Hepatocyte (in vitro differentiated cells): ENCODE measurements at regions not wholly inside any gene's neighbourhood (a gene's known extent, or its start where the extent isn't known, plus 50 kb on each side); places are given as distances from the start of the nearest gene placed in this dataset.

Experiments
- EZH2 ChIP-seq: fragments of 200-600 bp; sonication (generic); IDR thresholded peaks from 2 replicates; pipeline ENCODE4 v1.6.1; 2016; ENCODE audit warnings: antibody characterized with exemption, mild to moderate bottlenecking, borderline replicate concordance
- EZH2phosphoT487 ChIP-seq: fragments of 200-600 bp; sonication (generic); IDR thresholded peaks from one replicate; pipeline ENCODE4 v1.6.1; 2018; ENCODE audit warnings: antibody characterized with exemption, mild to moderate bottlenecking, low read depth, moderate library complexity; ENCODE audit not compliant: unreplicated experiment, severe bottlenecking
- TF ChIP-seq, protein P1 (sequence below): fragments of 200-600 bp; sonication (generic); IDR thresholded peaks from 2 replicates; pipeline ENCODE4 v1.5.1; 2016; ENCODE audit warnings: antibody characterized with exemption, mild to moderate bottlenecking; ENCODE audit not compliant: poor library complexity

DNA sequence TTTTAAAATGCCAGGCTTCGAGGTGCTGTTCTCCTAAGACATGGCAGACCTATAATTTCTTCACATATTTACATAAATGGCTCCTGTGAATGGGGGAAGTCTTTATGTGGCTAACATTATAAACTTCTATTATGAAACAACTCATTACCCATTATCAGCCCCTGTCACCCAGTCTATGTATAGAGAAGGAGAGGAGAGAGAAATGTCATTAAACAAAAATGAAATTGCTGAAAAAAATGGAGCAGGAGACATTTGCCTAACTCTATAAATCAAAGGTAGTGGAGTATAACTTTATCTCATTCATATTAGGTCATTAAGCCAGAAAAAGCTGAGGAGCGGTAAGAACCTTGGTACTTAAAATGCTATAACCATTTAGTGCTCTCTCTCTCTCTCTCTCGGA is 71.9 kb upstream of the KRR1 start:
- TF ChIP-seq, protein P1, sequence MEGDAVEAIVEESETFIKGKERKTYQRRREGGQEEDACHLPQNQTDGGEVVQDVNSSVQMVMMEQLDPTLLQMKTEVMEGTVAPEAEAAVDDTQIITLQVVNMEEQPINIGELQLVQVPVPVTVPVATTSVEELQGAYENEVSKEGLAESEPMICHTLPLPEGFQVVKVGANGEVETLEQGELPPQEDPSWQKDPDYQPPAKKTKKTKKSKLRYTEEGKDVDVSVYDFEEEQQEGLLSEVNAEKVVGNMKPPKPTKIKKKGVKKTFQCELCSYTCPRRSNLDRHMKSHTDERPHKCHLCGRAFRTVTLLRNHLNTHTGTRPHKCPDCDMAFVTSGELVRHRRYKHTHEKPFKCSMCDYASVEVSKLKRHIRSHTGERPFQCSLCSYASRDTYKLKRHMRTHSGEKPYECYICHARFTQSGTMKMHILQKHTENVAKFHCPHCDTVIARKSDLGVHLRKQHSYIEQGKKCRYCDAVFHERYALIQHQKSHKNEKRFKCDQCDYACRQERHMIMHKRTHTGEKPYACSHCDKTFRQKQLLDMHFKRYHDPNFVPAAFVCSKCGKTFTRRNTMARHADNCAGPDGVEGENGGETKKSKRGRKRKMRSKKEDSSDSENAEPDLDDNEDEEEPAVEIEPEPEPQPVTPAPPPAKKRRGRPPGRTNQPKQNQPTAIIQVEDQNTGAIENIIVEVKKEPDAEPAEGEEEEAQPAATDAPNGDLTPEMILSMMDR = no peak
- no peak for TF ChIP-seq EZH2
- TF ChIP-seq EZH2phosphoT487 = no peak
